NT2/D1 (cell line): ENCODE measurements at regions not wholly inside any gene's neighbourhood (a gene's known extent, or its start where the extent isn't known, plus 50 kb on each side); places are given as distances from the start of the nearest gene placed in this dataset.

Experiments used
- YY1 ChIP-seq: IDR thresholded peaks from 2 replicates; pipeline ENCODE4 v1.6.1; 2011; ENCODE audit not compliant: insufficient read length, insufficient read depth
- ZNF274 ChIP-seq: IDR thresholded peaks from 2 replicates; pipeline ENCODE4 v1.6.1; 2011; ENCODE audit warnings: mild to moderate bottlenecking, low read depth, low read length

DNA sequence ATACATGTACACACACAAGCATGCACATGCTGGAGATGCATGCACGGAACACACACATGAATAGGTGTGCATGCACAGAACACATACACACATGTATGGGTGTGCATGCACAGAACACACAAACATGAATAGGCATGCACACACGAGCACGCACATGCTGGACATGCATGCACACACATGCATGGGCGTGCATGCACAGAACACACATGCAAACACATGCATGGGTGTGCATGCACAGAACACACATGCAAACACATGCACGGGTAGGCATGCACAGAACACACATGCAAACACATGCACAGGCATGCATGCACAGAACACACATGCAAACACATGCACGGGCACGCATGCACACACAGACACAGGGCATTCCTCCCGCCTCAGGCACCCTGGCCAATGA lies 382.3 kb downstream of the IRX2 start:
- no peak for TF ChIP-seq YY1
- TF ChIP-seq ZNF274, result no peak
